A172 (cell line): ENCODE measurements at regions not wholly inside any gene's neighbourhood (a gene's known extent, or its start where the extent isn't known, plus 50 kb on each side); places are given as distances from the start of the nearest gene placed in this dataset.

Source experiments
- DNase-seq: peaks from one replicate; pipeline ENCODE4 v3.0.0-alpha.2; 2015; ENCODE audit warnings: low spot score

GRCh38 chr9:17970277-17970676 is 391.4 kb downstream of the SH3GL2 start:
- DNase-seq = no peak

GRCh38 chr9:17978773-17979172 is 399.9 kb downstream of the SH3GL2 start:
- no peak for DNase-seq

GRCh38 chr9:17986595-17986994 is 407.7 kb downstream of the SH3GL2 start:
- no peak for DNase-seq

- DNase-seq = no peak
Observed at GRCh38 chr9:17987189-17987588, 408.3 kb downstream of the SH3GL2 start.

GRCh38 chr9:17988489-17988888 is 409.6 kb downstream of the SH3GL2 start:
- DNase-seq = no peak

- no peak for DNase-seq
Observed at GRCh38 chr9:17990602-17991001, 411.7 kb downstream of the SH3GL2 start.

- DNase-seq = no peak
Observed at GRCh38 chr9:17993024-17993423, 414.2 kb downstream of the SH3GL2 start.

- DNase-seq = no peak
Observed at GRCh38 chr9:17994695-17995425, 416.0 kb downstream of the SH3GL2 start.

GRCh38 chr9:17996728-17997127 is 417.9 kb downstream of the SH3GL2 start:
- DNase-seq = no peak

GRCh38 chr9:18002718-18003438 is 424.0 kb downstream of the SH3GL2 start:
- DNase-seq = no peak

- DNase-seq = no peak
Observed at GRCh38 chr9:18006591-18006990, 427.7 kb downstream of the SH3GL2 start.

- DNase-seq = no peak
Observed at GRCh38 chr9:18007621-18008020, 428.8 kb downstream of the SH3GL2 start.

- no peak for DNase-seq
Observed at GRCh38 chr9:18009902-18010301, 431.0 kb downstream of the SH3GL2 start.

- no peak for DNase-seq
Observed at GRCh38 chr9:18010492-18010891, 431.6 kb downstream of the SH3GL2 start.

GRCh38 chr9:18012170-18012569 is 433.3 kb downstream of the SH3GL2 start:
- no peak for DNase-seq

- no peak for DNase-seq
Observed at GRCh38 chr9:18014556-18014955, 435.7 kb downstream of the SH3GL2 start.

- no peak for DNase-seq
Observed at GRCh38 chr9:18015116-18015515, 436.2 kb downstream of the SH3GL2 start.

GRCh38 chr9:18017136-18017535 is 438.3 kb downstream of the SH3GL2 start:
- no peak for DNase-seq

- no peak for DNase-seq
Observed at GRCh38 chr9:18018221-18018620, 439.4 kb downstream of the SH3GL2 start.

- no peak for DNase-seq
Observed at GRCh38 chr9:18018661-18019060, 439.8 kb downstream of the SH3GL2 start.

GRCh38 chr9:18020121-18020745 is 441.4 kb downstream of the SH3GL2 start:
- no peak for DNase-seq

- no peak for DNase-seq
Observed at GRCh38 chr9:18022642-18023041, 443.8 kb downstream of the SH3GL2 start.

- peak; percentile 31 for DNase-seq
Observed at GRCh38 chr9:18023332-18023731, 444.5 kb downstream of the SH3GL2 start.
